Left lobe of liver (tissue), 2 donors: ENCODE measurements at regions not wholly inside any gene's neighbourhood (a gene's known extent, or its start where the extent isn't known, plus 50 kb on each side); places are given as distances from the start of the nearest gene placed in this dataset.
A peak's percentile ranks its signal among the peaks of the same experiment; 100 is the strongest.

Experiments used
- ATAC-seq: fragments of 200-7000 bp; cut with Tn5 transposase; one replicate; pipeline ENCODE4 v1.9.1; 2020; ENCODE audit warnings: mild to moderate bottlenecking, moderate library complexity
- DNase-seq: peaks from one replicate; pipeline ENCODE4 v3.0.0-alpha.2; 2020; ENCODE audit warnings: low spot score
- donor health status: DM: no; HTN: no; CAD: no; lungs with moderate emphysema.
- donor health status: DM: no; HTN: yes; CAD: no.

GRCh38 chr1:4980211-4980610 is 325.8 kb downstream of the AJAP1 start:
- ATAC-seq: no peak

DNA sequence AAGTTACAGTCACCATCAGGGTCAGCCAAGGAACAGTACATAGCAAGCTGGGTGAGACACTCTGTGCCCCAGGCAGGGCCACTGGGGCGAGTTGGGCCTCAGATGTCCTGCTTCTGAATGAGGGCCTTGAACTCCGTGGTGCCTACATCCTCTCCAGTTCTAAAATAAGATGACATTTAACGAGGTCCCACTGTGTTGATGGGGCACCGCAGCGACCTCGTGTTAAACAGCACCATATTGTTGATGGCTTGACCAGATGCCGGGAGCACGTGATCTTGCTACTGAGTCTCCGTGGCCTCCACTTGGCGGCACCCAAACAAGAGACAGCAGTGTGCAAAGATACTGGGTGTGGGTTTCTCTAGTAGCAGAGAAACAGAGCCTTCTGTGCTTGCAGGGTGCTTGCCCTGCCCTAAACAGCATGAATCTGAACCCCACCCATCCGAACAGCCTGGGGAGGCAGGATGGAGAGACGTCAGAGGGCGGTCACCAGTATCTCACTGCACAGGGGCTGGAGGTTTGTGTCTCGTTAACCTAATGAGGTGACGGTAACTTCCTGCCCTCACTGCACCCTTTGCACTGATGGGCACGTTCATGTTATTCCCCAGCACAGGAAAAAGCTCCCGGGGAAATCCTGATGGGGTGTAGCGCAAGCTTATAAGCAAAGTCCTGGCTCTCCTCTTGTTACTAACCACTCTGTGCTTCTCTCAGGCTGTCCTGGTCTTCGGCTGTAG is 324.4 kb downstream of the AJAP1 start:
- no peak for ATAC-seq
- no peak for DNase-seq

More at GRCh38 chr1:4980211-4980610, 325.8 kb downstream of the AJAP1 start:
- no peak for DNase-seq

GRCh38 chr1:4977701-4978100 is 323.3 kb downstream of the AJAP1 start:
- DNase-seq: no peak
- no peak for ATAC-seq

GRCh38 chr1:4976859-4977440 is 322.5 kb downstream of the AJAP1 start:
- no peak for ATAC-seq
- no peak for DNase-seq

GRCh38 chr1:4975856-4976255 is 321.4 kb downstream of the AJAP1 start:
- no peak for DNase-seq
- ATAC-seq: no peak

DNA sequence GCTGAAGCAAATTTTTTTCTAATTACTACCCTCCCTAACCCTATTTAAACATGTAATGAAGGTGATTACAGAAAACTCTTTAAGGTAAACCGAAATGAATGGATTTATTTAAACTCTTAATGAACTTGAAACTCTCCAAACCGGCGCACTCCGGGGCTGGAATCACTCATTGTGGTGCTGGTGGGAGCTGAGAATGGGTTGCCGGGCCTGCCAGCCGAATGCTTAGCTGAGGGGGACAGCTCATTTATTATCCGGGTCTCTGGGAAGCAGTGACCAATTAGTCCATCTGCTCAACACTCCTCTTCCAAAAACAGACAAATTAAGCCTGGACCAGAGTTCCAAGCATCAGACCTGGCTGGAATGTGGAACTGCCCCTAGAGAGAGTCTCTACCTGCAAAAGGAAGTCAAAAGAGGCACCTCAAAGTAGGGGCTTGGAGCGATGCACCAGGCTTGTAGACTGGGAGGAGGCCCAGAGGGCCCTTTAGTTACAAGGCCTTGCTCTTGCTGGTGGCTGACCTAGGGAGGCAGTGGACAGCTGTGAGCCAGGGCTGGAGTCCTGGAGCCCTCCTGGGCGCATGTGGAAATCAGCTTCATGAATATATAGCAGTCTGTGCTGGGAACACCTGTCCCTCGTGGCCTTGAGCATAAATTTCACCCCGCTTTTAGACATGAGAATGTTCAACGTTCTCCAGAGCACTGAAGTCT is 320.7 kb downstream of the AJAP1 start:
- ATAC-seq (no peak), DNase-seq (no peak)

- no peak for ATAC-seq
- no peak for DNase-seq
These were observed 318.9 kb downstream of the AJAP1 start for GRCh38 chr1:4973341-4973740.

DNA sequence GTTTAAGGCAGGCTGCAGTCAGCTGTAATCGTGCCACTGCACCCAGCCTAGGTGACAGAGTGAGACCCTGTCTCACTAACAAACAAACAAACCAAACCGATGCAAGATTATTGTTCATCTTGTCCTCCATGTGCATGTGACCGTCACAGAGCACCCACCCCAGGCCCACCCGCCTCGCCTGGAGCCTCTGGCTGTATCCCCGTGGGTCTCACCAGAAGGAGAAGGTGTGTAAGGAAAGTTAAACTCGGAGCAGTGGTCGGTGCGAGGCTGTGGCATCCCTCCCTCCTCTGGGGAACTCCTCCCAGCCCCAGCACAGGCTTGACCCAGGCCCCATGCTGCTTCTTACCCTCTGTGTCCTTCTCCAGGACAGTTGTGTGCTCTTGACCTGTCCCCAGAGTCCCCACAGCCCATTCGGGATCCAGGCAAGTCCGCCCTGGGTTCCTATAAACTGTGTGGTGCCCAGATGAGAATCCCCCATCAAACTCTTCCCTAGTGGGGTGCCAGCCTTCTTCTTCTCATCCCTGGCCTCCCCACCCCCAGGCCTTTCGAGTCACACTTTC is 318.4 kb downstream of the AJAP1 start:
- no peak for DNase-seq
- ATAC-seq: no peak

DNA sequence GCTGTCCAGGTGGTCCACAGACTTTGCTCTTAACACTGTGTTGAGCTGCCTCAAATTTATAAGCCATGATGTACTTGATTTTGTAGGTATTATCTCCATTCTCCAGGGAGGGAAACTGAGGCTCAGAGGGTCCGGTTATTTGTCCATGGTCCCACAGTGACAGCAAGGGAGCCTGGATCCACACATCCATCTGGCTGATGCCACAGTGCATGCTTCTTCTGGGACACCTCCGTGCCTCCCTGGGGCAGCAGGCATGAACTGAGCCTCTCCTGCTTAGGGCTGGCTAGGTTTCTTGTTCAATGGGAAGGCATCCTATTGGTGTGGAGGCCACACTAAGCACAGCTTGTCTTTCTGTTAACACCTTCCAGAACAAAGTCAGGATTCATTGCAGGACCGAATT is 317.3 kb downstream of the AJAP1 start:
- ATAC-seq (no peak), DNase-seq (no peak)

DNA sequence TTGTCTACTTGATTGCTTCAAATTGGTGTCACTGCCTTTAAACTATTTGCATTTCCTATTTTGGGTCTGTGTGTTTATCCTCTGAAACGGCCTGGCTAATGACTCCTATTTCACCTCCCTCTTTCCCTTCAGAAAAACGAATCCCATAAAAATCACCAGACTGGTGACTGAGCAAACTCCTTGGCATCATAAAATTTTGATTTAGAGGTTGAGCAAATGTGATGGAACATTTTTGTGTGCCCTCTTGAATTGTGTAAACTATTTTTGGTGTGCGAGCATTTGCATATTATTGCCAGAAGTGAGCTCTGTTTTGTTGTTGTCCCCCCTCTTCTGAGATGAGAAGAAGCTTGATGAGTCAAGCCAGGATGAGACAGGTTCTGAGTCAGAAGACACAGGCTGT is 316.1 kb downstream of the AJAP1 start:
- no peak for DNase-seq
- no peak for ATAC-seq

DNA sequence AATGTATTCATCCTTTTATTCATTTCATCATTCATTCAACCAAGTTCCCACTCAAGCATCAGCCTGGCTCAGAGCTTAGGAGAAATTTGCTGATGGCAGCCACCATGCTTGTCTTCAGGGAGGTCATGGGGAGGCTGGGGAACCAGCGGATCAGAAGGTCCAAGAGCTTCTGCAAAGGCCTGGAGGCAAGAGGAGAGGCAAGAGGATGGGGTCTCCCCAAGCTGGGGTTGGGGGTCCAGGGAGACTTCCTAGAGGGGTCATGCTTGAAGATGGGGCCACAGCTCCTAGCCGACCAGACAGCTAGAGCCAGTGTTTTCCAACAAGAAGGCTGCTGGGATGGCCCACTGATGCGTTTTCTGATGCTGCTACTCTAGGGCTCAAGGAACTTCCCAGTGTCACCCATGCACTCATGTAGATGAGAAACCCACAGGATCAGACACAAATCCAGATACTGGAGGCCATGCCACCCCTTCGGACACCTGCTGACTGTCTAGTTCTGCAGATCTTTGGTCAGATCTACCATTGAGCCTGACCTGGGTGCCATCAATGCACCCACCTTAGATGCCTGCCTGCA is 315.2 kb downstream of the AJAP1 start:
- ATAC-seq (no peak), DNase-seq (peak; percentile 23)

- ATAC-seq (no peak), DNase-seq (no peak)
These were observed 311.1 kb downstream of the AJAP1 start for GRCh38 chr1:4965346-4966075.

DNA sequence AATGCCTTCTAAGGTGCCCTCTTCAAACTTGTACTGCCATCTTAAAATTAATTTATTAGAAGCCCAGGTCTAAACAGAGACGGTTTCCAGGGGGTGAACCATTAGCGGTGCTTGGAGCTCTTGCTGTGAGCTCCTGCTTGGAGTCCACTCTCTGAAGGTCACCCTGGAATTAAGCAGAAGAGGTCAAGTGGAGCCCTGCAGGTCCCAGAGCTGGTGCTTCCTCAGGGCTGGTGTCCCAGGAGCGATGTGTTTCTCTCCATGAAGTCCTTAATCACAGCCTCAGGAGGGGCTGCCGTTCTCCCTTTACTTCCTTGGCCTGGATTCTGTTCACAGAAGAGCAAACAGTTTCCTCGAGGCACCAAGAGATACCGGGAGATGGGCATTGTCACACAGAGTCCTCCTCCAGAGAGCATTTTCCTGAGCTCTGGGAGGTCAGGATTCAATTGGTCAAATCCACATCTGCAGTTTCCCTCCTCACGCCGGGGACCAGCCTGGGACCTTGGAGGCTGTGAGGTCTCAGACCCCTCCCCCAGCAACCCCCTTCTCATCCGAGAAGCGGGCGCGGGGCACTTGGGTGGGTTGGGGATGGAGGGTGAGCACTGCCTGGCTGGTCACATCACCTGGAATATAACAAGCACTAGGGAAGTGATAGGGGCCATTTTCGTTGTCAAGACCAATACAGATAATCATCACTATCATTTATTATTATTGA is 310.4 kb downstream of the AJAP1 start:
- DNase-seq: no peak
- no peak for ATAC-seq

GRCh38 chr1:4963251-4963650 is 308.8 kb downstream of the AJAP1 start:
- ATAC-seq (no peak), DNase-seq (no peak)

DNA sequence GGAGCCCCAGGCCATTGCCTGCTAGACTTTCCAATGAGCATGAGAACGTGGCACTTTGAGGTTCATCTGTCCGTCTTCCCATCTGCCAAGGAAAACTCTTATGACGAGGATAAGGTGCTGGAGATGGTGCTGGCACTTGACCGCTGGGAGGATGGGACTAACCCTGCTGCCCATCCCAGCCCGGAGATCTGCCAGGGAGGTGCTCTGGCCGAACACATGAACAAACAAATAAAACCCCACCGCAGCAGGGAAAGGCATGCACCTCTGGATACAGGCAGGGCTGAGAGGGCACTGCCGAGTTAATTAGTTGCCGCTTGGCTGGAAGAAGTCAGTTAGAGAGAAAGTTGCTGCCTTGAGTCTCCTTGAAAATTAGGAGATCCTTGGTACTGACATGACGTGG is 308.4 kb downstream of the AJAP1 start:
- DNase-seq (no peak), ATAC-seq (no peak)

GRCh38 chr1:4961935-4962645 is 307.7 kb downstream of the AJAP1 start:
- ATAC-seq (no peak), DNase-seq (no peak)

- DNase-seq (no peak), ATAC-seq (no peak)
These were observed 306.5 kb downstream of the AJAP1 start for GRCh38 chr1:4960782-4961475.

- ATAC-seq: no peak
- DNase-seq: no peak
These were observed 305.9 kb downstream of the AJAP1 start for GRCh38 chr1:4960336-4960735.

DNA sequence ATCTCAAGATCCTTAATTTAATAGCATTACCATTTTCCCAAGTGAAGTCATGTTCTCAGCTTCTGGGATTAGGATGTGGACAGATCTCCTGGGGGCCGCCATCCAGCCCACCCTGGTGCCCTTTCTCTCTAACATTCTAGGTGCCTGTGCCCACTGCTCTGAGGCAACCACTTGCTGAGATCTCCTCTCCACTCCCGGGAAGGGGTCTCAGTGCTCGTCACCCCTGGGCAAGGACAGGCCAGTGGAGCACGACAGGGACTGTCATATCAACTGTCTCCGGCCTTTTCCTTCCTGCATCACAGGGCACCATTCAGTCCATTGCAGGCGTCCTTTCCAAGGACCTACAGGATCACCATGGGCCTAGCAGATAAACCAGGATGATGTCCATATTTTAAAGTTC is 304.8 kb downstream of the AJAP1 start:
- ATAC-seq: no peak
- no peak for DNase-seq
